Neutrophil (primary cell): ENCODE measurements at regions not wholly inside any gene's neighbourhood (a gene's known extent, or its start where the extent isn't known, plus 50 kb on each side); places are given as distances from the start of the nearest gene placed in this dataset.

Experiments used
- H3K27ac ChIP-seq: fragments of 200-600 bp; sonication (generic); 2 replicates; pipeline ENCODE4 v1.5.1; 2016; ENCODE audit warnings: mild to moderate bottlenecking, moderate library complexity
- H3K27me3 ChIP-seq: fragments of 200-600 bp; sonication (generic); 2 replicates; pipeline ENCODE4 v1.6.0; 2016; ENCODE audit warnings: mild to moderate bottlenecking
- H3K36me3 ChIP-seq: fragments of 200-600 bp; sonication (generic); 2 replicates; pipeline ENCODE4 v1.5.1; 2017
- H3K4me1 ChIP-seq, 2 experiments: fragments of 200-600 bp in 1 of 2; sonication (generic) in 1 of 2; 1 replicate in 1 of 2; 2 replicates in 1 of 2; pipeline versions ENCODE4 v1.5.1 to v1.6.1; 2013 to 2016; ENCODE audit warnings: low read depth in 1 of 2, low read length in 1 of 2, mild to moderate bottlenecking in 1 of 2, moderate library complexity in 1 of 2; ENCODE audit not compliant: control insufficient read depth in 1 of 2, insufficient read depth in 1 of 2
- H3K4me3 ChIP-seq, 2 experiments: fragments of 200-600 bp in 1 of 2; sonication (generic) in 1 of 2; 1 replicate in 1 of 2; 2 replicates in 1 of 2; pipeline ENCODE4 v1.5.1; 2013 to 2016; ENCODE audit warnings: low read depth in 1 of 2, low read length in 1 of 2, mild to moderate bottlenecking in 1 of 2, moderate library complexity in 1 of 2
- H3K9me3 ChIP-seq: fragments of 200-600 bp; sonication (generic); 2 replicates; pipeline ENCODE4 v1.5.1; 2016
- TF ChIP-seq, protein P1 (sequence below): fragments of 200-600 bp; sonication (generic); IDR thresholded peaks from 2 replicates; pipeline ENCODE4 v1.5.1; 2016; ENCODE audit warnings: antibody characterized with exemption

DNA sequence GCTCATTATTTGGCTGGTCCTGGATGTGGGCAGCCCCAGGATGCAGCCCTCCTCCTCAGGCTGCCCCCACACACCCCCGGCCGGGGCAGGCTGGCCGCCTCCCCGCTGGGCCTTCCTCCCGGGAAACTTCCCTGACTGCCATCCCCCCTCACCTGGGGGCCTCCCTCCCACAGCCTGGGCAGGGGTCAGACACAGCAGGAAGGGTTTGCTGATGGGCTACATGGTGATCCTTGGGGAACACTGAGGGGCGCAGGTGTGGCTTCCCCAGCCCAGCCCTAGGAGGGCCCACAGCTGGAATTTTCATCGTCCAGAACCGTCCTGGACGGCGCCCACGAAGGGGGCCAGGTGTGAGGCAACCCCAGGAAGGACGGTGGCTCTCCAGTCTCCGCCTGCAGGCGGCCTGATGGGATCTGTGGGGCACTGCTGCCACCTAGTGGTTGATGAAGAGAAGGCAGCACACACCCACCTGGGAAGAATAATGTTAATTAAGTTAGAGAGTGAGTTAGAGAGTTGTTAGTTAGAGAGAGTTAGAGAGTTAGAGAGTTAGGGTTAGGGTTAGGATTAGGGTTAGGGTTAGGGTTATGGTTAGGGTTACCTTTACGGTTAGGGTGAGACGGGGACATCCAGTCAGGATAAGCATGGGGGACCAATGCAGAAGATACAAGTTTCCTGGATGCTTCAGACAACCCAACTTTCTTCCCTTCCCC is 75.9 kb upstream of the PRR5 start:
- H3K27me3 ChIP-seq = peaks cover 12% of the 10 kb centered on the region
- no peaks in the 10 kb centered on the region for H3K4me1 ChIP-seq
- H3K36me3 ChIP-seq = no peaks in the 10 kb centered on the region
- H3K9me3 ChIP-seq = no peaks in the 10 kb centered on the region
- no peak overlapping the region for H3K4me3 ChIP-seq
- TF ChIP-seq, protein P1, sequence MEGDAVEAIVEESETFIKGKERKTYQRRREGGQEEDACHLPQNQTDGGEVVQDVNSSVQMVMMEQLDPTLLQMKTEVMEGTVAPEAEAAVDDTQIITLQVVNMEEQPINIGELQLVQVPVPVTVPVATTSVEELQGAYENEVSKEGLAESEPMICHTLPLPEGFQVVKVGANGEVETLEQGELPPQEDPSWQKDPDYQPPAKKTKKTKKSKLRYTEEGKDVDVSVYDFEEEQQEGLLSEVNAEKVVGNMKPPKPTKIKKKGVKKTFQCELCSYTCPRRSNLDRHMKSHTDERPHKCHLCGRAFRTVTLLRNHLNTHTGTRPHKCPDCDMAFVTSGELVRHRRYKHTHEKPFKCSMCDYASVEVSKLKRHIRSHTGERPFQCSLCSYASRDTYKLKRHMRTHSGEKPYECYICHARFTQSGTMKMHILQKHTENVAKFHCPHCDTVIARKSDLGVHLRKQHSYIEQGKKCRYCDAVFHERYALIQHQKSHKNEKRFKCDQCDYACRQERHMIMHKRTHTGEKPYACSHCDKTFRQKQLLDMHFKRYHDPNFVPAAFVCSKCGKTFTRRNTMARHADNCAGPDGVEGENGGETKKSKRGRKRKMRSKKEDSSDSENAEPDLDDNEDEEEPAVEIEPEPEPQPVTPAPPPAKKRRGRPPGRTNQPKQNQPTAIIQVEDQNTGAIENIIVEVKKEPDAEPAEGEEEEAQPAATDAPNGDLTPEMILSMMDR = peak; percentile 92
- no peak overlapping the region for H3K27ac ChIP-seq

DNA sequence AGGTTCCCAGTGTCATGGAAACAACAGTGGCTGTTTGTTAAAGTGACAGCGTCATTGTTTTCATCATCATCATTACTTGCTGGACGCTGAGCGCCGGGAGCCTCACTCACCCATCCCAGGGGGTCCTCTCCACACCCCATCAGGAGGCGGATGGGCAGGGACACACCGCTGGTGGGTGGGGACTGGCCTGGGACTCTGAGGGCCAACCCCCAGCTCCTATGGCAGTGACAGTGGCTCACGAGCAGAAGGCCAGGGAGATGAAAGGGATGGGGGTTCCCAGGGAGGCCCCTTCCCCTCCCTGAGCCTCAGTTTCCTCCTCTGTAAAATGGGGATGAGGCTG is 76.6 kb upstream of the PRR5 start:
- Histone ChIP-seq H3K4me1 (no peaks in the 10 kb centered on the region), H3K27ac (no peak overlapping the region), H3K27me3 (peaks cover 19% of the 10 kb centered on the region), H3K36me3 (no peaks in the 10 kb centered on the region), H3K4me3 (no peak overlapping the region), H3K9me3 (no peaks in the 10 kb centered on the region)
- TF ChIP-seq, protein P1 = no peak

DNA sequence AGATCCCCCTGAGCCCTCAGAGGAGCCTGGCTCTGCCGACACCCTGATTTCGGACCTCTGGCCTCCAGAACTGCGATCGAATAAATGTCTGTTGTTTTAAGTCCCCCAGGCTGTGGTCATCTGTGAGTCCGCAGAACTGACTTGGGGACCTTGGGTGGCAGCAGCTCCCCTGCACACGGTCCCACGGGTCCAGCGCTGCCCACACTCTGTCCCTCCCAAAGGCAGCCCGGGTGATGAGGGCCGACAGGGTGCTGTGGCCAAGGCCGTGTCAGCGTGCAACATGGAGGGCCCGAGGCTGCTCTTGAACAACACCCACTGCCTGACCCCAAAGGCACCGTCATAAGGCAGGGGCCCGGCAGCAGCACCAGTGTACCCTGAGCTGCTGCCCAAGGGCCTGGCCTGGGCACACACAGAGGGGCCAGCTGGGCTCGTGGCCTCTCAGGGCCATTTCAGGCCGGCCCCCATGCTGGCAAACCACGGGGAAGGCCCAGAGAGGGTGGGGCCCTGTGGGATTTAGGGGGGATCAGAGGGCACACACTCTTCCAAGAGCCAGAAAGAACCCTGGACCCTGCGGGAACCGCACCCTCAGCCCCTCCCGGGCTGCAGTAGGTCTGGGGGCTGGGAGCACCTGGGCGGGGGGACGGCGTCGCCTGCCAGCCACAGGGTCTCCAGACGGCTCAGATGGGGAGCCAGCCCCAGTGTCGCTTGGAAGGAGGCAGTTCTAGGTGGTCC is 77.1 kb upstream of the PRR5 start:
- TF ChIP-seq, protein P1 = no peak
- Histone ChIP-seq H3K4me3 (no peak overlapping the region), H3K27ac (no peak overlapping the region), H3K27me3 (peaks cover 25% of the 10 kb centered on the region), H3K9me3 (no peaks in the 10 kb centered on the region), H3K4me1 (no peaks in the 10 kb centered on the region), H3K36me3 (no peaks in the 10 kb centered on the region)

GRCh38 chr22:44623771-44624510 is 78.1 kb upstream of the PRR5 start:
- H3K4me1 ChIP-seq = no peaks in the 10 kb centered on the region
- H3K9me3 ChIP-seq = no peaks in the 10 kb centered on the region
- H3K4me3 ChIP-seq = no peak overlapping the region
- no peaks in the 10 kb centered on the region for H3K36me3 ChIP-seq
- TF ChIP-seq, protein P1 = no peak
- H3K27me3 ChIP-seq = peaks cover 34% of the 10 kb centered on the region
- no peak overlapping the region for H3K27ac ChIP-seq

DNA sequence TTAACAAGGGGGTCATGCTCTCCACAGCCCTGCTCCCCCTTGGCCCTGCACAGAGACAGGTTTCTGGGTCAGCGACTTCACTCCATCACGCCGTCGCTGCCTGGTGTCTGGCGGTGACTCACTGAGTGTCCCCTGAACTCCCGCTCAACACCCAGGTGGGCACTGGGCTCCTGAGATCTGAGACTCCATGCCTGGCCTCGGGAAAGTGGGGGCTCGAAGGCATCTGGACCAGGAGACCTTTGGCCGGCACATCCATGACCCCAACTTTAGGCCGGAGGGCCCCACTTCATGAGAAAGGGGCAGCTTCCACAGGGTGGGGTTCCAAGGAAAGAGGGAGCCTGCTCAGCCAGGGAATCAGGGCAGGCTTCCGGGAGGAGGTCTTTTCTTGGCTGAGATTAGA is 79.3 kb upstream of the PRR5 start:
- no peaks in the 10 kb centered on the region for H3K4me1 ChIP-seq
- TF ChIP-seq, protein P1 = no peak
- H3K27ac ChIP-seq = no peak overlapping the region
- H3K36me3 ChIP-seq = no peaks in the 10 kb centered on the region
- H3K27me3 ChIP-seq = peaks cover 45% of the 10 kb centered on the region
- no peak overlapping the region for H3K4me3 ChIP-seq
- H3K9me3 ChIP-seq = no peaks in the 10 kb centered on the region
